ENCODE measurements at regions not wholly inside any gene's neighbourhood (a gene's known extent, or its start where the extent isn't known, plus 50 kb on each side); places are given as distances from the start of the nearest gene placed in this dataset.

DNA sequence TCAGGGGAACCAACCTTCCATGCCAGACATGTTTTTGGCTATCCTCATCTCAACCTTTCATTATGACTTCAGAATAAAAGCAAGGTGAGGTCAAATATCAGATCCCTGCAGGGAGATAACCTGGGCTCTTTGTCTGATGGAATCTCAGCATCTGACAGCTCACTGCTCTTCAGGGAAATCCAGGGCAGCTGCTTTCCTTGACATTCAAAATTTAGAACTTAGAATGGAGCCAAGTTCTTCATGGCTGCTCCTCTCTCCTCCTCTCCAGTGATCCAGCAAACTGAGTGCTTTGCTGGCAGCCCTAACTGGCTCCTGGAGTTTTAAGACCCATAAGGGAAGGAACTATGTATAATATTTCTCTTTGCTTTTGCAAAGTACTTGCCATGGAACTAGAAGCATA, 716.3 kb downstream of the TSN start:
- TF ChIP-seq CTCF (conservative IDR thresholded peaks at IDR 0.05) (no peak), EZH2 (IDR thresholded peaks at IDR 0.05; ENCODE audit: low read depth) (no peak)
- CTCF ChIA-PET, result no interaction called here
- Histone ChIP-seq H3K36me3 (ENCODE audit: low read depth) (no peaks in the 10 kb centered on the region), H3K27ac (no peak overlapping the region), H2AFZ (no peak overlapping the region), H3K9me3 (ENCODE audit: insufficient read depth, low read depth) (no peaks in the 10 kb centered on the region), H3K79me2 (ENCODE audit: low read depth) (no peaks in the 10 kb centered on the region), H3K4me2 (no peak overlapping the region), H3F3A (ENCODE audit: insufficient read depth, low read depth) (no peaks in the 10 kb centered on the region), H3K27me3 (ENCODE audit: insufficient read depth, low read depth) (no peaks in the 10 kb centered on the region; the same call in 1 of the 2 replicates), H3K4me3 (no peak overlapping the region), H3K4me1 (replicated peaks; ENCODE audit: insufficient read depth) (no peaks in the 10 kb centered on the region), H4K20me1 (ENCODE audit: insufficient read depth) (no peaks in the 10 kb centered on the region), H3K9me2 (ENCODE audit: insufficient read depth) (no peaks in the 10 kb centered on the region)
- intact Hi-C loops (cut with micrococcal nuclease; ENCODE audit: unreplicated experiment), result no loop called here
- BruUV-seq (replicated peaks), result no TSS peak
- no peak for DNase-seq
- POLR2A ChIA-PET (ENCODE audit: unreplicated experiment), result no interaction called here

DNA sequence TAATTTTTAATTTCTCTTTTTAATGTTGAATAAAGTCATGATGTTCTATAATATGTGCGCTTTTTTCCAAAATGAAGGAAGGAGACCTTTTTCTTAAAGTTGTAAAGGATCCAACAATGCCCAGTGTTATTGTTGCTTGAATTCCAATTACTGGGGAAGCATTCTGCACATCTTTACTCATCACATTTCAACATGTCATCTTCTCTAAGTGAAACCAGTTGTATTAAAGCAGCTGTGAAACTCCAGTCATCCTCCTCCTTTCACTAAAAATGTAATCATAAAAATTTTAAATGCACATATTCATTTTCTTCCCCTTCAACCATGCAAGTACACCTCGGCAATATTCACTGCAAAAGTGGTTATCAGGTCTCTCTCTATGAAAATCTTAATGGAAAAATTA, 722.7 kb downstream of the TSN start:
- Histone ChIP-seq H4K20me1 (ENCODE audit: insufficient read depth) (no peaks in the 10 kb centered on the region), H3K79me2 (ENCODE audit: low read depth) (no peaks in the 10 kb centered on the region), H3F3A (ENCODE audit: insufficient read depth, low read depth) (no peaks in the 10 kb centered on the region), H3K9me3 (ENCODE audit: insufficient read depth, low read depth) (no peaks in the 10 kb centered on the region), H3K27me3 (ENCODE audit: insufficient read depth, low read depth) (no peaks in the 10 kb centered on the region; the same call in 1 of the 2 replicates), H2AFZ (no peak overlapping the region), H3K9me2 (ENCODE audit: insufficient read depth) (no peaks in the 10 kb centered on the region), H3K4me2 (no peak overlapping the region), H3K27ac (no peak overlapping the region), H3K4me3 (no peak overlapping the region), H3K4me1 (replicated peaks; ENCODE audit: insufficient read depth) (no peaks in the 10 kb centered on the region), H3K36me3 (ENCODE audit: low read depth) (no peaks in the 10 kb centered on the region)
- ChIA-PET POLR2A (ENCODE audit: unreplicated experiment) (no interaction called here), CTCF (no interaction called here)
- intact Hi-C loops (cut with micrococcal nuclease; ENCODE audit: unreplicated experiment), result no loop called here
- no peak for TF ChIP-seq CTCF (conservative IDR thresholded peaks at IDR 0.05)
- TF ChIP-seq EZH2 (IDR thresholded peaks at IDR 0.05; ENCODE audit: low read depth), result no peak
- DNase-seq, result no peak
- no TSS peak for BruUV-seq (replicated peaks)

- no peak overlapping the region for H3K27ac ChIP-seq
- no peaks in the 10 kb centered on the region for H3F3A ChIP-seq (ENCODE audit: insufficient read depth, low read depth)
- H3K4me2 ChIP-seq, result no peak overlapping the region
- BruUV-seq (replicated peaks), result no TSS peak
- H4K20me1 ChIP-seq (ENCODE audit: insufficient read depth), result no peaks in the 10 kb centered on the region
- intact Hi-C loops (cut with micrococcal nuclease; ENCODE audit: unreplicated experiment), result no loop called here
- TF ChIP-seq CTCF (conservative IDR thresholded peaks at IDR 0.05), result no peak
- no peak for TF ChIP-seq EZH2 (IDR thresholded peaks at IDR 0.05; ENCODE audit: low read depth)
- DNase-seq, result no peak
- ChIA-PET POLR2A (ENCODE audit: unreplicated experiment) (no interaction called here), CTCF (no interaction called here)
- no peak overlapping the region for H2AFZ ChIP-seq
- no peaks in the 10 kb centered on the region for H3K9me2 ChIP-seq (ENCODE audit: insufficient read depth)
- H3K4me3 ChIP-seq, result no peak overlapping the region
- H3K9me3 ChIP-seq (ENCODE audit: insufficient read depth, low read depth), result no peaks in the 10 kb centered on the region
- no peaks in the 10 kb centered on the region; the same call in 1 of the 2 replicates for H3K27me3 ChIP-seq (ENCODE audit: insufficient read depth, low read depth)
- H3K79me2 ChIP-seq (ENCODE audit: low read depth), result no peaks in the 10 kb centered on the region
- no peaks in the 10 kb centered on the region for H3K4me1 ChIP-seq (replicated peaks; ENCODE audit: insufficient read depth)
- H3K36me3 ChIP-seq (ENCODE audit: low read depth), result no peaks in the 10 kb centered on the region
Measured at GRCh38 chr2:122478771-122479170, 723.3 kb downstream of the TSN start.

Data from PC-9 (cell line).